Right ventricle myocardium inferior (tissue), 1 donor: ENCODE measurements at regions not wholly inside any gene's neighbourhood (a gene's known extent, or its start where the extent isn't known, plus 50 kb on each side); places are given as distances from the start of the nearest gene placed in this dataset.
"Not testable (repeated sequence)": the region's sequence is repeated elsewhere in the genome, so short reads cannot be mapped to it uniquely, and the experiment has no call there.

Experiments
- ATAC-seq: fragments of 200-7000 bp; cut with Tn5 transposase; one replicate; pipeline ENCODE4 v1.9.1; 2020; ENCODE audit warnings: mild to moderate bottlenecking, moderate library complexity
- DNase-seq: peaks from one replicate; pipeline ENCODE4 v3.0.0; 2021; ENCODE audit errors: missing footprints
- intact Hi-C: fragments of 100-400 bp; cut with DNase I; formaldehyde crosslinking; loops from one replicate; pipeline ENCODE4 v1.11.0; 2022
- donor health status: DM: no; HTN: yes; CAD: no; lungs with severe emphysema.

DNA sequence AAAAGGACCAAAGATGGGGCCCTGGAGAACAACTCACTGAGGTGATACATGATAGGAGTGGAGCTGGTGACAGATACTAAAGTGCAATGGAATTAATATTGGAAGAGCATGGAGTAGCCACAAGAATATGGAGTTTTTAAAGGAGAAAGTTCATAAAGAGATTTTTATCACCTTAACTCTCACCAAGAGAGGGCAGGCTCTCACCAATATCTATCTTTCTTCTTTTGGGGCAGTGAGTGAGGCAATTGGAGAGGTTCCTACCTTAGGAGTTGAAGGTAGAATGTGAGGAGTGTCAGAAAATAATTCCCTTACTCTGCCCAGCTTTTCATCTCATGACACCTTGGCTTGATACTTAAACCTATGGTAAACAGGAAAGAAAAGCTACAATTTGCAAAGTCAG lies 233.7 kb upstream of the CWC22 start:
- intact Hi-C loops = no loop called here
- ATAC-seq (no peak), DNase-seq (no peak)

DNA sequence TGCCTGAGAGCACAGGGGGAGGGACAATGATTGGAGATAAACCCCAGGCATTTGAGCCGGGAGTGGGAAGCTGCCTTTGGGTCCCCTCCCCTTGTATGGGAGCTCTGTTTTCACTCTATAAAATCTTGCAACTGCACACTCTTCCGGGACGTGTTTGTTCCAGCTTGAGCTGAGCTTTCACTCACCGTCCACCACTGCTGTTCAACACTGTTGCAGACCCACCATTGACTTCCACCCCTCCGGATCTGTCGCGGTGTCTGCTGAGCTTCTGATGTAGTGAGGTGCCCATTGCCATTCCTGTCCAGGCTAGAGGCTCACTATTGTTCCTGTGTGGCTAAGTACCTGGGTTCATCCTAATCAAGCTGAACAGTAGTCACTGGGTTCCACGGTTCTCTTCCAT lies 231.6 kb upstream of the CWC22 start:
- DNase-seq (no peak), ATAC-seq (no peak)
- intact Hi-C loops = no loop called here

DNA sequence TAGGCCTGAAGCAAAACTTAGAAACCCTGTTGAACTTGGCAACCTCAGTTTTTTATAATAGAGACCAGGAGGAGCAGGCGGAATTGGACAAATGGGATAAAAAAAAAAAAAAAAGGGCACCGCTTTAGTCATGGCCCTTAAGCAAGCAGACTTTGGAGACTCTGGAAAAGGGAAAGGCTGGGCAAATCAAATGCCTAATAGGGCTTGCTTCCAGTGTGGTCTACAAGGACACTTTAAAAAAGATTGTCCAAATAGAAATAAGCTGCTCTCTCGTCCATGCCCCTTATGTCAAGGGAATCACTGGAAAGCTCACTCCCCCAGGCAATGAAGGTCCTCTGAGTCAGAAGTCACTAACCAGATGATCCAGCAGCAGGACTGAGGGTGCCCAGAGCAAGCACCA lies 229.0 kb upstream of the CWC22 start:
- ATAC-seq, DNase-seq, intact Hi-C loops: not testable (repeated sequence)

DNA sequence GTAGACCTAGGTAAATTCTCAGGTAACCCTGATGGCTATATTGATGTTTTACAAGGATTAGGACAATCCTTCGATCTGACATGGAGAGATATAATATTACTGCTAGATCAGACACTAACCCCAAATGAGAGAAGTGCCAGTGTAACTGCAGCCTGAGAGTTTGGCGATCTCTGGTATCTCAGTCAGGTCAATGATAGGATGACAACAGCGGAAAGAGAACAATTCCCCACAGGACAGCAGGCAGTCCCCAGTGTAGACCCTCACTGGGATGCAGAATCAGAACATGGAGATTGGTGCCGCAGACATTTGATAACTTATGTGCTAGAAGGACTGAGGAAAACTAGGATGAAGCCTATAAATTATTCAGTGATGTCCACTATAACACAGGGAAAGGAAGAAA lies 228.4 kb upstream of the CWC22 start:
- intact Hi-C loops, DNase-seq, ATAC-seq: not testable (repeated sequence)

DNA sequence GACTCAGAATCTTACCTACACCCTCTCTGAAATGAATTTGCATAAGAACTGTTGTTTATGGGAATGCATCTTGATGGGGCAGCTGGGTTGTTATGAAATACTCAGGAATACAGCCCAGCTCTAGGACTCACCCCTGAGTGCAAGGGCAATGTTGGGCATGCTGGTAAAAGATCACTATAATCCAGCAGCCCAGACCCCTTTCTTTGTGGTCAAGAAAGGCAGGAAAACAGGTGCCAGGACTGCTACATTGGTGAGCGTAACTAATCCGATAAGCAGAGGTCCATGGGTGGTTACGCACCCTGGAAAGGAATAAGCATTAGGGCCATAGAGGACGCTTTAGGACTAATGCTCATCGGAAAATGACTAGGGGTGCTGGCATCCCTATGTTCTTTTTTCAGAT lies 227.9 kb upstream of the CWC22 start:
- intact Hi-C loops, ATAC-seq, DNase-seq: not testable (repeated sequence)

DNA sequence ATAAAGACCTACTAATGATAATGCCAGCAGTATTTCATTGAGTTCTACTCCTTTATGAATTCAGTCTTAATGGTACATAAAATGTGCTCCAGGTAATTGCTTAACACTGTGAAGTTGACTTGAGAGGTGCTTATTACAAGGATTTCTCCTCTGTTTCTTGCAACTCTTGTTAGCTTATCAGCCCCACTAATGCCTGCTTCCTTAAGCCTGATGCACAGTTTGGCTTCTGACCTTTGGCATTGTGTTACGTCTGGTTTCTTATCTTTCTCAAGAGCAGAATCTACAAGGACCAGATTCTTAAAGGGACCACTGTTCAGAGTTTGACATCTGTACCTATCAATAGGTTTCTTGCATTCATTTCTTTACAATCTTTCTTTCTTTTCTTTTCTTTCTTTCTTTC lies 223.9 kb upstream of the CWC22 start:
- intact Hi-C loops = no loop called here
- ATAC-seq (no peak), DNase-seq (no peak)

DNA sequence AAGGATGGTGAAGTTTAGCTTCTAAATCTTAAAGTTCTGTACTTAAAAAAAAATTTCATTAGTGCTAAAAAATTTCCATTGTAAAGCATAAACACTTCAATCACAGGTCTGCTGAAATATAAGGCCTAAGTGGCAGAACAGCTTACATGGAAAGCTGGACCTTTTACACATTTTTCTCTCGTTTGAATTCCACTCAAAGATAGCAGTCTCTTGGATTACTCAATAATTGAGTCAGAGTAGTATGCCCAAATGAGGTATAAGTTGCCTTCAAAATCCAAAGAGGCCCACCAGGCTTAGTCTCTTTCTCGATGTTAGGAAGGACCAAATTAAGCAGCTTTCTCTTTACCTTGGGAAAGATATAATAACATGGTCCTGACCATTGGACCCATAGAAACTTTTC lies 220.4 kb upstream of the CWC22 start:
- intact Hi-C loops = no loop called here
- ATAC-seq = no peak
- DNase-seq = no peak

DNA sequence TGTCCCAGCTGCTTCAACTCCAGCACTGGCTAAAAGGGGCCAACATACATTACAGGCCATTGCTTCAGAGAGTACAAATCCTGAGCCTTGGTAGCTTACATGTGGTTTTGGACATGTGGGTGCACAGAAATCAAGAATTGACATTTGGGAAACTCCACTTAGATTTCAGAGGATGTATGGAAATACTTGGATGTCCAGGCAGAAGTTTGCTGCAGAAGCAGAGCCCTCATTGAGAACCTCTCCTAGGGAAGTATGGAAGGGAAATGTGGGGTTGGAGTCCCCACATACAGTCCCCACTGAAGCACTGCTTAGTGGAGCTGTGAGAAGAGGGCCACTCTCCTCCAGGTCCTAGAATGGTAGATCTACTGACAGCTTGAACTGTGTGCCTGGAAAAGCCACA lies 218.0 kb upstream of the CWC22 start:
- ATAC-seq = no peak
- no peak for DNase-seq
- intact Hi-C loops = no loop called here

DNA sequence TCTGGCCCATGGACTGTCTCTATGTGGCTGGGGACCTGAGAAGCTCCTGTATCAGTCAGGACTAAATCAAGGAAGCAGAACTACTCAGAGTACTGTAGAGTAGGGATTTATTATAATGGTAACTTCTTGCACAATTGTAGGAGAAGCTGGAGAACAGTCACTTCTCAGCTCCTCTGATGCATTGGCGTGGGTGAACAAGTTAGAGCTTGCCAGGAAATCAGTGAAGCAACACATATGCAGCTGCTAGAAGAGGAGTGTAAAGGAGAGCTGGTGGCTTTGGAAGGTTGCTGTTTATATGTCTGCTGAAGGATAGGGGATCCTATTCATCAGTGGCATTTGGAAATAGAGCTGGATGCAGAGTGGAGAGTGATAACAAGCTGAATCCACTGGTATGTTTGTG lies 215.5 kb upstream of the CWC22 start:
- intact Hi-C loops = no loop called here
- no peak for DNase-seq
- ATAC-seq = peak; percentile 90

DNA sequence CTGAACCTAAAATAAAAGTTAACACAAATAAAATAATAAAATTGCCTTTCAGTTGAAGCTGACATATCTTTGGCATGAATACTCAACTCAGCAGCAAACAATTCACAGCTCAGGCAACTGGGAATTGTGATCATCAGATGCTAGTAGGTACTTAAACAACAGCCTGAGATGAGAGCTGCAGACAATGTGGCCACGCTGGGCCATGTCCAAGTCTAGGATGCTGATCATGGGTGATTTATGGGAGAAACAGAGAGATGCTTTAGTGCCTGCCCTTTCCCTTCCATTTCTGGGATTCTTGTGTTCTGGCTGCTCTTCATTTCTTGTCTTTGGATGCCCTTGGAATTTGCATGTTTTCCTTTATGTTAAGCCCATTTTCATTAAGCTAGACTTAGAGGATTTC lies 212.4 kb upstream of the CWC22 start:
- DNase-seq = no peak
- intact Hi-C loops = no loop called here
- ATAC-seq = no peak

DNA sequence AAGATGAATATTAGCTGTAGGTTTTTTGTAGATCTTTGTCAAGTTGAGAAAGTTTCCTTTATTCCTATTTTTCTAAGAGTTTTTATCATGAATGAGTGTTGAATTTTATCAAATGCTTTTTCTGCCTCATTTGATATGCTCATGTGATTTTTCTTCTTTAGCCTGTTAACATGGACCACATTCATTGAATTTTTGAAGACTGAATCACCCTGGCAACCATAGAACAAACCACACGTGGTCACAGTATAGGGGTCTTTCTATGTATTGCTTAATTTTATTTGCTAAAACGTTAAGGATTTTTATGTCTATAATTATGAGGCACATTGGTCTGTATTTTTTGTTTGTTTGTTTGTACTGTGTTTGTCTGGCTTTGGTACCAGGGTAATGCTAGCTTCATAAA lies 201.7 kb upstream of the CWC22 start:
- intact Hi-C loops = no loop called here
- DNase-seq (no peak), ATAC-seq (no peak)

DNA sequence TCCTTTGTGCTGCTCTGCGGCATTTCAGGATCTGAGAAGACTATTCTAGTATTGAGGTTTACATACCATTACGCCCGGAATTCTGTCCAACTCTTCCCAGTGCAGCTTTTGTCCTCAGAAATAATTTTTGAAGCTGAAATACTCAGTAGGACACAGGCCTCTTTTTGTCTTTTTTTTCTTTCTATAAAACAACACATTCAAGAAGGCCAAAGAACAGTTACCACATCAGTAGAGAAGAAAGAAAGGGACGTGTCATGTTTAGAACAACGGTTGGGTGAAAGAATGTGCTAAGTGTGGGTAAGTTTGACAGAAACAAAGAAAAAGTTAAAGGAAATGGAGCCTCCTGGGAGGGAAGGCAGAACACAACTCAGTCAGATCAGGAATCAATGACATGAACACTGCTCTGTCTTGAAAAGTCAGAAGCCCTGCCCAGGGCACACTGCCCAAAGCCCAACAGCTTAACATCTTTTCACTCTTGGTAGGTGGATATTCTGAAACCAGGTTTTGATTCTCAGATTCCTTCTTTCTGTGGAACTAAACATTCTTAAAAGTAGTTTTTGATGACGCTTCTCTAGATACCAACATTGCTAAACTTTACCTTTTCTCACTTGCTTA lies 198.6 kb upstream of the CWC22 start:
- intact Hi-C loops = no loop called here
- ATAC-seq (no peak), DNase-seq (no peak)

DNA sequence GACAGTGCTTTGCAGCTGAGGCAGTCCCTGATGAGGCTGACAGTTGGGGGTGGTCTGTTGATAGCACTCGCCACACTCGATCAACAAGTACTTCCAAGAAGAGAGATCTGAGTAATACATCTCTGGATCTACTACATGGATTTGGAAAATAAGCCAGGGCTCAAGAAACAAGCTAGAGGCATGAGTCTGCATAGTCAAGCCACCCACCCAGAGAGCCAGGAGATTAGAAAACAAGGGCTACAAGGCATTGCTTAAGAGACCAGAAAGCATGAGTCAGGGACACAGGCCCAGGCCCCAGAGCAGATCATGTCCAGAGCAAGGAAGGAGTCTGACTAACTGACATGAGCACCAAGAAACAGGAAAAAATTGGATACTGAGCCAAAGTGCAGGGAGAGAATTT lies 196.9 kb upstream of the CWC22 start:
- intact Hi-C loops = no loop called here
- DNase-seq (no peak), ATAC-seq (peak; percentile 84)

DNA sequence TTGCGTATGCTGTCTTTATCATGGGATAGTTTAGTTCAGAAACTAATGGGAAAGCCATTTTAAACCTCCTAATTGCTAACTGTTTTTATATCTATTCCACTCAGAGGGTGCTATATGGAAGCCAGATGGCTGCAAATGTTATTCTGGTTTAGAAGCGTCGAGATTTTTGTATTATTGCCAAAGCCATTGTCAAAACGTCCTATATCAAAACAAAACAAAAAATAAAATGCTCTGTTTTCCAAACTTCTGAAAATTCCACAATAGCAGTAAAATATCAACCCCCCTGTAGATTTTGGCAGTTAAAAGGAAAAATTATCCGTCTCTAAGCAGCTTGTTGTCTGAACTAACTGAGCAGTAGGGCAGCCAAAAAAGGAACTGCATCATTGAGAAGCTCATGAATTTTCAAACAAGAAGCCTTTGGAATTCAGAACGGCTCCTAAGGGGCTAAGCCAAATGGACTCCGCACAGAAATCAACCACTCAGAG lies 195.4 kb upstream of the CWC22 start:
- ATAC-seq (peak; percentile 65), DNase-seq (no peak)
- intact Hi-C loops = no loop called here

DNA sequence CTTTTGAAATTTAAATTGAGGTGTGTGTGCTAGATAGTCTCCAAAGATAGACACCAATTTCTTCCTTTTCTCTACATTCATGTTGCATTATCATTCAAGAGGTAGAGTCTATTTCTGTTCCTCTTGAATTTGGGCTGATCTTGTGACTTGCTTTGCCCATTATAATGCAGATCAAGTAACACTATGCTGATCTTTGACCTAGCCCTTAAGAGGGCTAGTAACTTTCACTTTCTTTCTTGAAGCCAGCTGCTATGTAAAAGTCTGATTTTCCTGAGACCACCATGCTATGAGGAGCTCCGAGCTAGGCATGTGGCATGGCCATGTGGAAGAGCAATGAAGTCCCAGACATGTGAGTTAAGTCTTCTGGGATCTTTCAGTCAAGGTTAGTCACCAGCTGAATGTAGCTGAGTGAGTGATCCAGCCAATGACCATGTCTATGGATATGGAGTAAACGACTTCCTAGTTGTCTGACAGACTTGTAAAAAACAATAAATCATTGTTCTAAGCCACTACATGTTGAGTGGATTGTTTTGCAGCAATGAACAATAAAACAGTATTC lies 189.4 kb upstream of the CWC22 start:
- intact Hi-C loops = no loop called here
- ATAC-seq = no peak
- no peak for DNase-seq

DNA sequence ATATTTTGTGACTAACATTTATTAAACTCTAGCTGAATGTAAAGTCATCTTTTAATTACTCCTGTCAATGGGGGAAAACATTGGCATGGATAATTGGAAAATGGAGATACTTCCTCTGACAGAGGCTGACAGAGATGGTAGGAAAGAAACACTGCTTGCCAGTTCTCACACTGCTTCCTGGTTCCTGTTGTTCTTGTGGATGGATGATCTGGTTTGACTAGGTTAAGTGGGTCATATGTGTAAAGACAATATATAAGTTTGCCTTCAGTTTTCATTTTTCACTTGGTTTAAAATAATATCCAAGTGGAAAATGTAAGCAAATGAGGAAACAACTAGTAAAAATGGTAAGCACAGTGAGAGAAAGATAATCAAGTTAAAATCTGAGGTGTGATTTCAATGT lies 188.8 kb upstream of the CWC22 start:
- intact Hi-C loops = no loop called here
- DNase-seq (no peak), ATAC-seq (no peak)

DNA sequence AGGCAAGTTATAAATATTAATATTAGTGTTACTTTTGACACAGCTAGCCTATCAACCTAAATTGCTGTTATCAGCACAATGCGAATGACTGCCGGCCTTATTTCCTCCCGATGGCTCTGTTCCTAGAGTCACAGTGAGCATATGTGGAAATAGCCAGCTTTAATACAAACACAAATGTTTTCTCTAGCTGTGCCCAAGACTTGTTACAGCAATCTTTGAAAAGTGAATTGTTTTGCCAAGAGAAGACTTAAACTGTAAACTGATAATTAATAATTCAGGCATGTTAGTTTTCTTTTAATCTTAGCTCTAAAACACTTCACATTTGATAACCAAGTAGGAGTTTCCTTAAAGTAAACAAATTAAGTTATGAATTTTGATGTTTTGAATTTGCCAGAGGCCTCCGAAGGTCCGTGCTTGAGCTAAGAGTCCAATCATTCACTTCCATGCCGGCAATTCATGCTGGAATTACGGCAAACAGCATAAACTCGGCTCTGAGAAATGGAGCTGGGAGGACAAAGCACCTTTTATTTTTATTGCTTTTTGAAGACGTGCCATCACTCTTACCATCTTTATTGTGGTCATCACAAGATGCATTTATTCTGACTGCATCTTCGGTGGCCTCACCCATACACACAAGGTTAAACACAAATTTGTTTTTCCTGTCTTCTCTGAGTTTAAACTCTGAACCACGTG lies 184.5 kb upstream of the CWC22 start:
- DNase-seq = no peak
- peak; percentile 52 for ATAC-seq
- intact Hi-C loops = no loop called here

DNA sequence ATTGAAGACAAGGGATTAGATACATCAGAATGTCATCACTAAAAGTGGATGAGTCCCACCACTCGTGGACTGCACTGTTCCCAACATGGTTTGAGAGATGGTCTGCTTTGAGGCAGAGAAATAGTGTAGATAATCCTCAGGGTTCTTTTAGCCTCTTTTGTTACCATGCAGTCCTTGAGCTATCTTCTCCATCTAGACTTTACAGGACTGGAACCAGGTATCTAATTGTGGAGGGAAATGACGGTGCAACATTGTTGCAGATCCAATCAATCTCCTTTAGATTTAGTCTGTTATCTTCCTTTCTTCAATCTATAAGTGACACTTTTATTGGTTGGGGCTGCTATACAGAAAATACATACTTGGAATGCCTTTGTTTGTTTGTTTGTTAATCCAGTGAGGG lies 183.8 kb upstream of the CWC22 start:
- DNase-seq (no peak), ATAC-seq (no peak)
- intact Hi-C loops = no loop called here

DNA sequence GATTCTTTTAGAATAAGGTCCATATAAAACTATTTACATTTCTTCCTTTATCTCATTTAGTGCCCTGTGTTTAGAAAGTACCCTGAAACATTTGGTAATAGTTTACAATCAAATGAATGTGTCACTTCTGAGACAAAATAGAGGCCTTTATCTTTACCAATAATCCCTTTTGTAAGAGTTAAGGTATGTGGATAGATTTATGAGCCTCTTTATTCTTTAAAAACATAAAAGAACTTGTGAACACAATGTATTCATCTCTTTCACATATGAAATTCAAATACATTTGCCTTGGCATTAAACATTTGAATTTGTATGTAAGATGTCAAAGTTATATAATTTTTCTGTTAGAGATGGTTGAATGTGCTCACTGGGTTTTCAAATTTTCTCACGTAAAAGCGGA lies 180.5 kb upstream of the CWC22 start:
- no peak for ATAC-seq
- intact Hi-C loops = no loop called here
- no peak for DNase-seq

DNA sequence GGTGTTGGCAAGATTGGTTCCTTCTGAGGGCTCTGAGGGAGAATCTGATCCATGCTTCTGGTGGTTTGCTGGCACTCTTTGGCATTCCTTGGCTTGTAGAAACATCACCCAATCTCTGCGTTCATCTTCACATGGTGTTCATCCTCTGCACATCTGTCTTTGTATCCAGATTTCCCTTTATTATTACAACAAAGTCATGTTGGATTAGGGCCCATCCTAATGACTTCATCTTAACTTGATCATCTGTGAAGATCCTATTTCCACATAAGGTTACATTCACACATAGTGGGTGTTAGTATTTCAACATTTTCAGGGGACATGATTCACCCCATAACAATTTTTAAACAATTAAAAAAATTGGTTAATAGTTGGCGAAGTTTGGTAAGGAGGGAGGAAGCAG lies 177.4 kb upstream of the CWC22 start:
- intact Hi-C loops = no loop called here
- no peak for ATAC-seq

DNA sequence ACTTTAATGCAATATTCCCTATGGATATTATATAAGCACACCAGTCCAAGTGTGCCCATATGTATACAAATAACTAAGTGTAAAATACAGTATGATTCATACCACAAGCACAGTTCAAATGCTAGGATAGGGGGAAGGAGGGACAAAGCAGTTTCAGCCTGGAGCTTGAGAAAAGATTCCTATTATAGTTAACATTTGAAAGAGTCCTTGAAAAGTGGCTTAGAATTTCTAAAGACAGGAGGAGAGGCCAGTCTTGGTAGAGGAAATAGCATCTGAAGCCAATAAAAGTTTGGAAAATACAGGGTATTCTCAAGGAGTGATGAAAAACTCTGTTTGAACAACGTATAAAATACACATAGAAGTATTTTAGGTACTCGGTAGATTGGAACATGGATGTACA lies 173.4 kb upstream of the CWC22 start:
- no peak for DNase-seq
- intact Hi-C loops = no loop called here
- no peak for ATAC-seq

More for the DNA sequence above, 177.4 kb upstream of the CWC22 start:
- no peak for DNase-seq
